ENCODE measurements at regions not wholly inside any gene's neighbourhood (a gene's known extent, or its start where the extent isn't known, plus 50 kb on each side); places are given as distances from the start of the nearest gene placed in this dataset.

GRCh38 chr2:226357816-226358215 lies 441.8 kb downstream of the IRS1 start:
- no peaks in the 10 kb centered on the region for H3K79me2 ChIP-seq (ENCODE audit: control insufficient read depth, insufficient read depth, low read length)
- peaks cover 2% of the 10 kb centered on the region for H3K4me1 ChIP-seq (ENCODE audit: control insufficient read depth, extremely low read depth, insufficient read depth, low read length)
- no peak overlapping the region for H3K4me3 ChIP-seq (replicated peaks in 1 of 4; ENCODE audit: control extremely low read depth in 1 of 4, insufficient read depth in 1 of 4, low read depth in 3 of 4, low read length in 4 of 4)
- H4K20me1 ChIP-seq (ENCODE audit: control insufficient read depth, extremely low read depth, insufficient read depth, low read length), result no peaks in the 10 kb centered on the region
- DNase-seq (ENCODE audit: low read depth in 2 of 2), result no peak
- H3K36me3 ChIP-seq (ENCODE audit: control insufficient read depth, insufficient read depth, low read length), result no peaks in the 10 kb centered on the region
- no peak for TF ChIP-seq EZH2 (IDR thresholded peaks at IDR 0.05; ENCODE audit: low read length, missing control alignments)
- no peak for TF ChIP-seq CTCF (conservative IDR thresholded peaks at IDR 0.05 in 1 of 2, IDR thresholded peaks at IDR 0.05 in 1 of 2; ENCODE audit: low read depth in 1 of 2, low read length in 2 of 2)
- H3K4me2 ChIP-seq (ENCODE audit: extremely low read depth, insufficient read depth, low read length), result no peak overlapping the region
- no peak overlapping the region for H3K27ac ChIP-seq (ENCODE audit: insufficient read depth, low read length)
- H3K27me3 ChIP-seq (ENCODE audit: control insufficient read depth, insufficient read depth, low read length), result no peaks in the 10 kb centered on the region
- no peak overlapping the region for H3K9ac ChIP-seq (ENCODE audit: insufficient read depth, low read length)
- H2AFZ ChIP-seq (ENCODE audit: low read length), result no peak overlapping the region
- no peaks in the 10 kb centered on the region for H3K9me3 ChIP-seq (ENCODE audit: control insufficient read depth, insufficient read depth, low read depth, low read length)

GRCh38 chr2:226355600-226355999 lies 444.0 kb downstream of the IRS1 start:
- no peaks in the 10 kb centered on the region for H4K20me1 ChIP-seq (ENCODE audit: control insufficient read depth, extremely low read depth, insufficient read depth, low read length)
- H3K27me3 ChIP-seq (ENCODE audit: control insufficient read depth, insufficient read depth, low read length), result no peaks in the 10 kb centered on the region
- DNase-seq (ENCODE audit: low read depth in 2 of 2), result no peak
- H3K36me3 ChIP-seq (ENCODE audit: control insufficient read depth, insufficient read depth, low read length), result no peaks in the 10 kb centered on the region
- H3K9ac ChIP-seq (ENCODE audit: insufficient read depth, low read length), result no peak overlapping the region
- no peaks in the 10 kb centered on the region for H3K4me1 ChIP-seq (ENCODE audit: control insufficient read depth, extremely low read depth, insufficient read depth, low read length)
- TF ChIP-seq CTCF (conservative IDR thresholded peaks at IDR 0.05 in 1 of 2, IDR thresholded peaks at IDR 0.05 in 1 of 2; ENCODE audit: low read depth in 1 of 2, low read length in 2 of 2) (no peak), EZH2 (IDR thresholded peaks at IDR 0.05; ENCODE audit: low read length, missing control alignments) (no peak)
- no peaks in the 10 kb centered on the region for H3K79me2 ChIP-seq (ENCODE audit: control insufficient read depth, insufficient read depth, low read length)
- no peaks in the 10 kb centered on the region for H3K9me3 ChIP-seq (ENCODE audit: control insufficient read depth, insufficient read depth, low read depth, low read length)
- no peak overlapping the region for H2AFZ ChIP-seq (ENCODE audit: low read length)
- no peak overlapping the region for H3K4me2 ChIP-seq (ENCODE audit: extremely low read depth, insufficient read depth, low read length)
- no peak overlapping the region for H3K4me3 ChIP-seq (replicated peaks in 1 of 4; ENCODE audit: control extremely low read depth in 1 of 4, insufficient read depth in 1 of 4, low read depth in 3 of 4, low read length in 4 of 4)
- H3K27ac ChIP-seq (ENCODE audit: insufficient read depth, low read length), result no peak overlapping the region

- Histone ChIP-seq H3K9ac (ENCODE audit: insufficient read depth, low read length) (no peak overlapping the region), H3K36me3 (ENCODE audit: control insufficient read depth, insufficient read depth, low read length) (no peaks in the 10 kb centered on the region), H2AFZ (ENCODE audit: low read length) (no peak overlapping the region), H3K27me3 (ENCODE audit: control insufficient read depth, insufficient read depth, low read length) (no peaks in the 10 kb centered on the region), H3K9me3 (ENCODE audit: control insufficient read depth, insufficient read depth, low read depth, low read length) (no peaks in the 10 kb centered on the region), H3K4me2 (ENCODE audit: extremely low read depth, insufficient read depth, low read length) (no peak overlapping the region), H4K20me1 (ENCODE audit: control insufficient read depth, extremely low read depth, insufficient read depth, low read length) (no peaks in the 10 kb centered on the region), H3K79me2 (ENCODE audit: control insufficient read depth, insufficient read depth, low read length) (no peaks in the 10 kb centered on the region), H3K27ac (ENCODE audit: insufficient read depth, low read length) (no peak overlapping the region), H3K4me1 (ENCODE audit: control insufficient read depth, extremely low read depth, insufficient read depth, low read length) (no peaks in the 10 kb centered on the region), H3K4me3 (replicated peaks in 1 of 4; ENCODE audit: control extremely low read depth in 1 of 4, insufficient read depth in 1 of 4, low read depth in 3 of 4, low read length in 4 of 4) (no peak overlapping the region)
- DNase-seq (ENCODE audit: low read depth in 2 of 2), result peak in 1 of 2 donors; percentile 73
- no peak for TF ChIP-seq EZH2 (IDR thresholded peaks at IDR 0.05; ENCODE audit: low read length, missing control alignments)
- TF ChIP-seq CTCF (conservative IDR thresholded peaks at IDR 0.05 in 1 of 2, IDR thresholded peaks at IDR 0.05 in 1 of 2; ENCODE audit: low read depth in 1 of 2, low read length in 2 of 2), result no peak
These were observed 445.2 kb downstream of the IRS1 start for GRCh38 chr2:226354434-226354833.
